Left cardiac atrium (tissue), 4 donors: ENCODE measurements at regions not wholly inside any gene's neighbourhood (a gene's known extent, or its start where the extent isn't known, plus 50 kb on each side); places are given as distances from the start of the nearest gene placed in this dataset.
A peak's percentile ranks its signal among the peaks of the same experiment; 100 is the strongest.
"Not testable (repeated sequence)": the region's sequence is repeated elsewhere in the genome, so short reads cannot be mapped to it uniquely, and the experiment has no call there.

Source experiments
- ATAC-seq, 2 donors: fragments of 200-7000 bp; cut with Tn5 transposase; one replicate each; pipeline ENCODE4 v1.9.1; 2020; ENCODE audit warnings: mild to moderate bottlenecking in 2 of 2, moderate library complexity in 2 of 2
- DNase-seq: peaks from one replicate; pipeline ENCODE4 v3.0.0-alpha.2; 2020
- intact Hi-C, 2 donors: fragments of 100-400 bp; cut with DNase I; formaldehyde crosslinking; loops; one replicate each; pipeline versions ENCODE4 v1.14.1 to v1.15.1; 2022 to 2023
- donor health status: DM: no; HTN: yes; CAD: no.
- donor health status: DM: no; HTN: yes; CAD: no; lungs with severe emphysema.
- donor health status: DM: yes; HTN: yes; CAD: no.
- donor health status: Dilated cardiomyopathy.

DNA sequence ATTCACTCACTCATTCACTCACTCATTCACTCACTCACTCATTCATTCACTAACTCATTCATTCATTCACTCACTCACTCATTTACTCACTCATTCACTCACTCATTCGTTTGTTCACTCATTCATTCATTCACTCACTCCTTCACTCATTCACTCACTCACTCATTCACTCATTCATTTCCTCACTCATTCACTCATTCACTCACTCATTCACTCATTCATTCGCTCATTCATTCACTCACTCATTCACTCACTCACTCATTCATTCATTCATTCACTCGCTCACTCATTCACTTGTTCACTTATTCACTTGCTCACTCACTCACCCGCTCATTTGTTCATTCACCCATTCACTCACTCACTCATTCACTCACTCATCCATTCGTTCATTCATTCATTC, 140.2 kb upstream of the FOXD4L5 start:
- DNase-seq, ATAC-seq, intact Hi-C loops: not testable (repeated sequence)

GRCh38 chr9:65424437-65424984, 139.5 kb upstream of the FOXD4L5 start:
- intact Hi-C loops, DNase-seq, ATAC-seq: not testable (repeated sequence)

DNA sequence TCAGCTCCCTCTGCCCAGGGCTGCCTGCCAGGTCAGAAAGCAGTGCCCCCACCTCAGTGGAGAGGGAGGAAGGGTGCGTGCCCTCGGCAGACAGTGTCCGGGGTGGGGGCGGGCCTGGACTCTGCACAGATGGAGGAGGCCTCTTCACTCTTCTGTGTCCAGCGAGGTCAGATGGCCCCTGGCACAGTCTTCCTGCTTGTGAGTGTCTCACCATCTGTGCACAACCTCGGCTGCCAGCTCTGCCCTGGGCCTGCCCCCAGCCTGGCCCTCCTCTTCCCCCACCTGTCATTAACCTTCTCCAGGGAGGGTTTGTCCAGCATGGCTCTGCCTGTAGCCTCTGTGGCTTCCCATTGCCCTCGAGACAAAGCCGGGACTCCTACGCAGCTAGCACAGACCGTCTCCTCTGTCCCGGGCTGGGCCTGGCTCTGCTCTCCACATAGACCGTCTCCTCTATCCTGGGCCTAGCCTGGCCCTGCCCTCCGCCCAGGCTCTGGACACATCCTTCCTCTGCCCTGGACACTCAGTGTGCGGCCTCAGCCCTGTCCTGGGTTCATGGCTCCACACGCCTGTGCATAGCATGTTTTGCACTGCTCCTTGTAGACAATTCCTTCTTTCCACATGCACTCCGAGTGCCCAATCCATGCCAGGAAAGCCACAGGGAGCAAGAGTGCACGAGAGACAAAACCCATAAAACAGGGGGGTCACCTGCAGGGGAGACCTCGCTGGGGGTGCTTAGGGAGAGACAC, 138.9 kb upstream of the FOXD4L5 start:
- peak in 1 of 2 donors; percentile 12 for ATAC-seq
- intact Hi-C loops, DNase-seq: not testable (repeated sequence)

GRCh38 chr9:65422966-65423690, 138.1 kb upstream of the FOXD4L5 start:
- ATAC-seq, intact Hi-C loops, DNase-seq: not testable (repeated sequence)

GRCh38 chr9:65421486-65421885, 136.5 kb upstream of the FOXD4L5 start:
- ATAC-seq, DNase-seq, intact Hi-C loops: not testable (repeated sequence)

DNA sequence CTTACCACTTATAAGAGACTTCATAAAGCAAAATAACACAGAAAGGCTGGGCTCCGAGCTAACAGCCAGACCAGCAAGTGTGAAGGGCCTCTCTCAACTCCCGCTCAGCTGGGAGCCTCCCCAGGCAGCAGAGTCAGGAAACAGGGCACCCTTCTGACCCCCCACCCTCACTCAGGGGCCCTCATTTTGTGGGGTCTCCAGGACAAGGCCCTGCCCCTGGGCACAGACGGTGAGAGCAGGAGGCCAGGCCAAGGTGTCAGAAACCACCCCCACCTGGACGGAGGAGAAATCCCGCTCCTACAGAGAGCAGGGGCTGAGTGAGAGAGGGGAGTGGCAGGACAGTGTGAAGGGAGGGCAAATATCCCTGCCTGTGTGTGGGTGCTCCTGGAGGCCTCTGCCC, 135.8 kb upstream of the FOXD4L5 start:
- intact Hi-C loops = no loop called here
- ATAC-seq (no peak), DNase-seq (no peak)

DNA sequence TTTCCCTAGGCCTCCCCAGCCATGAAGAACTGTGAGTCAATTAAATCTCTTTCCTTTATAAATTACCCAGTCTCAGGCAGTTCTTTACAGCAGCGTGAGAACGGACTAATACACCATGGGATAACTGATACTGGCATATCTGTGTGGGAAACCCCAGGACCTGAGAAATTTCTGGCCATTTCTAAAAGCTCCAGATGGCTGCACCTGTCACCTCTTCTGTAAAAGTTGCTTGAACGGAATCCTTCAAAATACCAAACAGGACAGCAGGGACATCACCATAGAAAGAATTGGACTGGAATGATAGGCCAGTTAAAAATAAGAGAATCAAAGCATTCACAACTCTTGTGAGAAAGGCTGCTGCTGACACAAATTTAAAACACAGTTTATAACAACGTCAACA, 134.0 kb upstream of the FOXD4L5 start:
- intact Hi-C loops = not testable (repeated sequence)

GRCh38 chr9:65416948-65417347, 131.9 kb upstream of the FOXD4L5 start:
- ATAC-seq, DNase-seq, intact Hi-C loops: not testable (repeated sequence)

More for the DNA sequence above, 134.0 kb upstream of the FOXD4L5 start:
- DNase-seq, ATAC-seq: not testable (repeated sequence)

DNA sequence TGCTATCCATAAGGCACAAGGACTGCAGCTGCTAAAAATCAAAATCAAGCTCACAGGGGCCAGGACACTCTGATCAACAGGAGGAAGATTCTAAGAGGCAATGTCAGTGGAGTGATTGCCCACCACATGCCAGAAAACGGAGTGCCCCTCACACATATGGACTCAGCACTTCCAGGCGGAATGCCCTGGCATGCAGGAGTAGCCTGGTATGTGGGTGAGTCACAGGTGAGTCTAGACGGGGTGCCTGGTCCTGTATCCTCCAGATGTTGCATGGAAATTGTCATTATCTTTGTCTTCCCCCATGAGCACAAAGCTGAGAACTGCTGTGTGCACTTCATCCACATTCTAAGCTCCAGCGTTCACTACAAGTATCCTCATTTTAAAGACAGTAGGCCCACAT, 129.2 kb upstream of the FOXD4L5 start:
- DNase-seq, intact Hi-C loops, ATAC-seq: not testable (repeated sequence)

DNA sequence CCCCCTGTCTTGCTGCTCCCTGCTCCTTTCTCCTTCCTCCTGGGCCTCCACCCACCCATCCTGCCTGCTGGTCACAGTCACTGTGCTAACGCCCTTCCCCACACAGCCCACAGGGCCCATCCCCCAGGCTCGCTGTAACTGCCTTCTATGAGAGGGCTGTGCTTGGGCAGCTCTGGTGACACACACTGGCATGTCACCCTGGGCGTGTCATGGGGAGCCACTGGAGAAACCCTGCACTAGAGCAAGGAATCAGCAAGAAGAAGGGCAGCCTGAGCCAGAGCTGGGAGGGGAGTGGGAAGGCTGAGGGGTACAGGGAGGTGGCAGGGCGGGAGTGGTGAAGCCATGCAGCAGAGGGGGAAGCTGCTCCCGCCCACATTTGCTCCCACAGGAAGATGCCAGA, 128.4 kb upstream of the FOXD4L5 start:
- ATAC-seq, intact Hi-C loops, DNase-seq: not testable (repeated sequence)

DNA sequence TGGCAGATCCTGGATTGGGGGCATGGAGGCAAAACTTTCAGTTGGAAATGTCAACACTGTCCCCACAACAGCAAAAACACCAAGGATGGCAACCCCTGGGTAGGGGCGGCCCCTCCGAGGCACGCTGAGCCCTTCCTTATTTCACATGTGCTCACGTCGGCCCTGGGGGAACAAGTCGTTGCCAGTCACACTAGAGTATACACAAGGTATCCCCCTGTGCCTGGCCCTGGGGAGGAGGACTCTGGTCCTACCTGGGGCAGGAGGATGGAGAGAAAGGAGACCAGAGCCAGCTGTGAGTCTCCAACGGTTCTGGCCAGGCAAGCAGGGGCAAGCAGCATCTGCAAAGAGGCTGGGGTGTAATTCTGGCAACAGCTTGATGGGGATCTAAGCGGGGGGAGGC, 126.9 kb upstream of the FOXD4L5 start:
- no peak for ATAC-seq
- no peak for DNase-seq
- intact Hi-C loops = no loop called here

- DNase-seq (no peak), ATAC-seq (no peak)
- intact Hi-C loops = no loop called here
These were observed 126.3 kb upstream of the FOXD4L5 start for GRCh38 chr9:65411336-65411735.

DNA sequence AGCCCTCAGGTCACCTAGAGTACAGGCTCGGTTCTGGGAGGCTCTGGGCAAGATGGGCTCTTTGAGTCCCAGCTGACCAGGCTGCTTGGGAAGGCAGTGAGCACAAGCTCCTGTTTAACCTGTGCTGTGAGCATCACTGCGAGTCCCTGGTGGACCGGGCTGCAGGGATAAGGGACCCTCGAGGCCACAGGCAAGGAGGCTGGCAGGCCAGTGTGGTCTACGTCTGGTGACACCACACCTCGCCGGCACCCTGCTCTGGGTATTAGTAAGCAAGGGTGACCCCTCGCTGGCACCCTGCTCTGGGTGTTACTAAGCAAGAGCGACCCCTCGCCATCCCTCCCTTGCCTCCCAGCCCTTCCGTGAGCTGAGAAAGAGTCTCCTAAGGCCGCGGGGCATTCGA, 125.9 kb upstream of the FOXD4L5 start:
- DNase-seq (no peak), ATAC-seq (no peak)
- intact Hi-C loops = no loop called here

DNA sequence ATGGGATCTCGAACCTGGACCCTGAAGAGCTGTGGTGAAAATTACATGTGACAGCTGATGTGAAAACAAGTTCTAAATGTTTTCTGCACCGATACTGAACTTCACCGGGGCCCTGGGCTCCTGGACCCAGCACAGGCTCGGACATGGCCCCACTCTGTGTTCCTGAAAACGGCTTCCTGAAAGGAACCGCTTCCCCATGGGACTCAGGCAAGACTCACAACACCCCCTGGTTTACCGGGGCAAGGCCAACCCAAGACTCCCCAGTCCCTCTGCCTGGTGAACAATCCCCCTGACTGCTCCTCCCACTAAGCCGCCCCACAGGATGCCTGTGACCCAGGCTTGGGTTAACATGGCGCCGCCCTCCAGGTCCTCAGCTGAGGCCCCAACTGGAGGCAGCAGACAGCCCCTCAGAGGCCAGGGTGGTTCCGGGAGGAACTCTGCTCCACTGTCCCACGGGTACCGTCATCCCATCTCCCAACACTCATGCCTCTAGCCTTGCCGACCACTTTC, 124.5 kb upstream of the FOXD4L5 start:
- intact Hi-C loops = no loop called here
- no peak for ATAC-seq
- DNase-seq = no peak

DNA sequence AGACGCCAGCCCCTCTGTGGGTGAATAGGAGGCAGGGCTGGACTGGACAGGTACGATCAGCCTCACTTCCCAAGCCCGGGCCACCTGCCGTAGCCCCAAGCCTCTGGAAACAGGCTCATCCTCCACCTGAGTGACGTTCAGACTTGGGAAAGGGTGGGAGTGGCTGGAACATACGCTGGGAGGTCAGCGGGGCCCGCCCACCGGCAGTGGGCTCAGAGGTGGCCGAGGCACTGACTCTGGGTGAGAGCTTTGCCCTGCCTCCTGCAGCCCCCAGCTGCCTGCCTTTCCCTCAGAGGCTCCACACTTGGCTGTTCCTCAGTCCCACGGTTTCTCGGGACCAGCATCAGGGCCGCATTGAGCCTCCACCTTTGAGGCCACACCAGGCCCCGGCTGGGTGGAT, 123.8 kb upstream of the FOXD4L5 start:
- intact Hi-C loops, ATAC-seq, DNase-seq: not testable (repeated sequence)

- intact Hi-C loops, DNase-seq, ATAC-seq: not testable (repeated sequence)
These were observed 121.6 kb upstream of the FOXD4L5 start for GRCh38 chr9:65406625-65407024.

GRCh38 chr9:65405766-65406165, 120.8 kb upstream of the FOXD4L5 start:
- ATAC-seq, DNase-seq, intact Hi-C loops: not testable (repeated sequence)

GRCh38 chr9:65405253-65405652, 120.2 kb upstream of the FOXD4L5 start:
- DNase-seq = no peak
- intact Hi-C loops = no loop called here
- ATAC-seq = no peak

- DNase-seq = no peak
These were observed 119.4 kb upstream of the FOXD4L5 start for GRCh38 chr9:65404232-65405006.

More at GRCh38 chr9:65404232-65405006, 119.4 kb upstream of the FOXD4L5 start:
- no peak for ATAC-seq
- intact Hi-C loops = no loop called here
